GM12875 (cell line): ENCODE measurements at regions not wholly inside any gene's neighbourhood (a gene's known extent, or its start where the extent isn't known, plus 50 kb on each side); places are given as distances from the start of the nearest gene placed in this dataset.

Experiments
- H3K4me3 ChIP-seq: one replicate; pipeline ENCODE4 v1.5.1; 2011; ENCODE audit warnings: low read depth, low read length, control low read depth
- TF ChIP-seq, protein P1 (sequence below): IDR thresholded peaks from 2 replicates; pipeline ENCODE4 v1.5.1; 2011; ENCODE audit warnings: low read depth, mild to moderate bottlenecking, control low read depth, inconsistent platforms, low read length, moderate library complexity, borderline replicate concordance; ENCODE audit not compliant: insufficient read depth

- TF ChIP-seq, protein P1, sequence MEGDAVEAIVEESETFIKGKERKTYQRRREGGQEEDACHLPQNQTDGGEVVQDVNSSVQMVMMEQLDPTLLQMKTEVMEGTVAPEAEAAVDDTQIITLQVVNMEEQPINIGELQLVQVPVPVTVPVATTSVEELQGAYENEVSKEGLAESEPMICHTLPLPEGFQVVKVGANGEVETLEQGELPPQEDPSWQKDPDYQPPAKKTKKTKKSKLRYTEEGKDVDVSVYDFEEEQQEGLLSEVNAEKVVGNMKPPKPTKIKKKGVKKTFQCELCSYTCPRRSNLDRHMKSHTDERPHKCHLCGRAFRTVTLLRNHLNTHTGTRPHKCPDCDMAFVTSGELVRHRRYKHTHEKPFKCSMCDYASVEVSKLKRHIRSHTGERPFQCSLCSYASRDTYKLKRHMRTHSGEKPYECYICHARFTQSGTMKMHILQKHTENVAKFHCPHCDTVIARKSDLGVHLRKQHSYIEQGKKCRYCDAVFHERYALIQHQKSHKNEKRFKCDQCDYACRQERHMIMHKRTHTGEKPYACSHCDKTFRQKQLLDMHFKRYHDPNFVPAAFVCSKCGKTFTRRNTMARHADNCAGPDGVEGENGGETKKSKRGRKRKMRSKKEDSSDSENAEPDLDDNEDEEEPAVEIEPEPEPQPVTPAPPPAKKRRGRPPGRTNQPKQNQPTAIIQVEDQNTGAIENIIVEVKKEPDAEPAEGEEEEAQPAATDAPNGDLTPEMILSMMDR, result no peak
- no peak overlapping the region for H3K4me3 ChIP-seq
Measured at GRCh38 chr1:23632479-23633160, 59.0 kb upstream of the RPL11 start.

- no peak overlapping the region for H3K4me3 ChIP-seq
- TF ChIP-seq, protein P1, result no peak
Measured at GRCh38 chr1:23629708-23630290, 61.8 kb upstream of the RPL11 start.

GRCh38 chr1:23628951-23629387 lies 62.6 kb upstream of the RPL11 start:
- H3K4me3 ChIP-seq, result no peak overlapping the region
- TF ChIP-seq, protein P1, result no peak

GRCh38 chr1:23627069-23627735 lies 64.4 kb upstream of the RPL11 start:
- TF ChIP-seq, protein P1, result no peak
- no peak overlapping the region for H3K4me3 ChIP-seq

DNA sequence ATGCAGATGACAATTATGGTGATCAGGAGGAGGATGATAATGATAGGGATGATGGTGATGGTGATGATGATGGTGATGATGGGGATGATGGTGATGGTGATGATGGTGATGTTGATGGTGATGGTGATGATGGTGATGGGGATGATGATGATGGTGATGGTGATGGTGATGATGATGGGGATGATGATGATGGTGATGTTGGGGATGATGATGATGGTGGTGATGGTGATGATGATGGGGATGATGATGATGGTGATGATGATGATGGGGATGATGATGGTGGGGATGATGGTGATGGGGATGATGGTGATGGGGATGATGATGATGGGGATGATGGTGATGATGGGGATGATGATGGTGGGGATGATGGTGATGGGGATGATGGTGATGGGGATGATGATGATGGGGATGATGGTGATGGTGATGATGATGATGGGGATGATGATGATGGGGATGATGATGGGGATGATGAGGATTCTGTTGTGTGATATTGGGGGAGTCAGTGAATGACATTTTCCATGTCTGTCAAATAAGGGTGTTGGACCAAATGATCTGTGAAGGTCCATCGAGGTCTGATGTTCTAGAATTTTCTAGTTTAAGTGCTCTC lies 65.6 kb upstream of the RPL11 start:
- TF ChIP-seq, protein P1, result no peak
- H3K4me3 ChIP-seq, result no peak overlapping the region

DNA sequence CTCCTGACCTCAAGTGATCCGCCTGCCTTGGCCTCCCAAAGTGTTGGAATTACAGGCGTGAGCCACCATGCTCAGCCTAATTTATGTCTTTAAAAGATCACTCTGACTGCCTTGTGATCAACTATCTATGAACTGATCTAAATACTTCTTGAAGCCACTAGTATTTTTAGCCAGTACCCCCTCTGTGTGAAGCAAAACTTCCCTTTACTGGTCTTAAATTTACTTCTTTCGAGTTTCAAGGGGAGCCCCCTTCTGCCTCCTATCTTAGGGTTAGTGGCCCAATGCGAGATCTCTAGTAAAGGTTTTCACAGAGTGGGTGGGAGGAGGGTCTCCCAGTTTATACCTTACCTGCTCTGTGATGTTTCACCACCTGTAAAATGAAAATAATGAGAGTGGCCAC lies 66.1 kb upstream of the RPL11 start:
- TF ChIP-seq, protein P1, result no peak
- H3K4me3 ChIP-seq, result no peak overlapping the region

DNA sequence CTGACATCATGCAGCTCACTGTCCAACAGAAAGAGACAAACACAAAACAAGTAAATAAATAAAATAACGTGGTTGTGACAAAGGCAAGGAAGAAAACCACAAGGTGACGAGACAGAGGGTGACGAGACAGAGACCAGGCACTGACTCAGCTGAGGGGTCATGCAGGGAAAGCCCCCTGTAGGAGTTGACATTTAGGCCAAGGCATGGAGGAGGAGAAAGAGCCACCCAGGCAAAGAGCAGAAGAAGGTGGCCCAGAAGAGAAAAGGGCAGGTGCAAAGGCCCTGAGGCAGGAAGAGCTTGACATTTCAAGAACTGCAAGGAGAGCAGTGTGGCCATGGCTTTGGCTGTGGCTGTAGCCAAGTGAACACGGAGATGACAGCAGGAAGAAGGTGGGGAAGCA lies 65.1 kb upstream of the ID3 start:
- no peak overlapping the region for H3K4me3 ChIP-seq
- TF ChIP-seq, protein P1, result no peak
